GM23338 (cell line): ENCODE measurements at regions not wholly inside any gene's neighbourhood (a gene's known extent, or its start where the extent isn't known, plus 50 kb on each side); places are given as distances from the start of the nearest gene placed in this dataset.

Experiments used
- CTCF ChIP-seq, 2 experiments: fragments of 200-600 bp in 1 of 2; sonication (generic) in 1 of 2; conservative IDR thresholded peaks; 2 replicates each; pipeline versions ENCODE4 v1.5.1 to v1.6.1; 2016 to 2017; ENCODE audit warnings: antibody characterized with exemption in 2 of 2, low read depth in 2 of 2, mild to moderate bottlenecking in 2 of 2, moderate library complexity in 1 of 2
- EZH2 ChIP-seq: fragments of 200-600 bp; sonication (generic); IDR thresholded peaks from one replicate; pipeline ENCODE4 v1.8.0; 2017; ENCODE audit warnings: antibody characterized with exemption, mild to moderate bottlenecking, low read depth; ENCODE audit not compliant: unreplicated experiment
- REST ChIP-seq: IDR thresholded peaks from one replicate; pipeline ENCODE4 v1.6.1; 2018; ENCODE audit warnings: antibody characterized with exemption; ENCODE audit not compliant: unreplicated experiment

GRCh38 chr1:67580691-67581403 is 104.2 kb upstream of the GADD45A start:
- TF ChIP-seq CTCF (conservative IDR thresholded peaks at IDR 0.05; ENCODE audit: low read depth in 2 of 2) (no peak), REST (no peak), EZH2 (no peak)
